ENCODE measurements at regions not wholly inside any gene's neighbourhood (a gene's known extent, or its start where the extent isn't known, plus 50 kb on each side); places are given as distances from the start of the nearest gene placed in this dataset.
"Not testable (repeated sequence)": the region's sequence is repeated elsewhere in the genome, so short reads cannot be mapped to it uniquely, and the experiment has no call there.

- TF ChIP-seq ZBTB11 (CRISPR knock-in tag; IDR thresholded peaks at IDR 0.05) (no peak), JUNB (IDR thresholded peaks at IDR 0.05) (no peak), MLLT1 (IDR thresholded peaks at IDR 0.05) (no peak), BHLHE40 (IDR thresholded peaks at IDR 0.05; ENCODE audit: borderline replicate concordance in 1 of 2, low read depth in 2 of 2, low read length in 1 of 2) (no peak)
These were observed 1877.7 kb upstream of the LRRTM1 start (continued) for GRCh38 chr2:82182270-82182669.

- H3K36me3 ChIP-seq (ENCODE audit: control insufficient read depth in 2 of 2, insufficient read depth in 2 of 2, low read length in 1 of 2); H4K20me1 ChIP-seq (ENCODE audit: control insufficient read depth, insufficient read depth); H3K4me3 ChIP-seq; DNase-seq (ENCODE audit: low read depth, low spot score); POLR2A ChIA-PET; H3K4me1 ChIP-seq (ENCODE audit: control insufficient read depth, insufficient read depth, low read length); in situ Hi-C loops (cut with MboI); BruUV-seq (replicated peaks); CTCF ChIA-PET; H3K4me2 ChIP-seq (ENCODE audit: control insufficient read depth, insufficient read depth); H3K9me3 ChIP-seq (replicated peaks; ENCODE audit: control insufficient read depth, insufficient read depth, low read length); H3K27me3 ChIP-seq (replicated peaks in 1 of 2; ENCODE audit: control insufficient read depth in 2 of 2, insufficient read depth in 2 of 2, low read length in 1 of 2); FAIRE-seq; H3K79me2 ChIP-seq (ENCODE audit: control insufficient read depth, insufficient read depth, low read length); H3K27ac ChIP-seq (ENCODE audit: control insufficient read depth, insufficient read depth); H3K9ac ChIP-seq (ENCODE audit: control insufficient read depth, insufficient read depth, low read length); H2AFZ ChIP-seq (ENCODE audit: control insufficient read depth, low read depth, low read length); intact Hi-C loops (cut with micrococcal nuclease; ENCODE audit: unreplicated experiment); ATAC-seq: not testable (repeated sequence)
- ChIA-PET SMC1A (ENCODE audit: uncharacterized antibody, unreplicated experiment) (interaction anchor here (1.5 kb wide), 1 partner anchor 38 kb away, joined by 3 read pairs; no protein-coding TSS in a partner anchor), RAD21 (ENCODE audit: unreplicated experiment) (interaction anchor here (0.7 kb wide), 1 partner anchor 44 kb away, joined by 4 read pairs; no protein-coding TSS in a partner anchor)
- 29% methylated on average over 10 of the region's 10 CpGs for WGBS (ENCODE audit: insufficient coverage, insufficient replicate concordance, low lambda C conversion rate, missing lambda C conversion rate)
These were observed 1870.7 kb upstream of the LRRTM1 start for GRCh38 chr2:82175210-82175609.
